PC-3 (cell line): ENCODE measurements at regions not wholly inside any gene's neighbourhood (a gene's known extent, or its start where the extent isn't known, plus 50 kb on each side); places are given as distances from the start of the nearest gene placed in this dataset.

Source experiments
- EZH2 ChIP-seq: fragments of 300-600 bp; sonication (generic); IDR thresholded peaks from one replicate; pipeline ENCODE4 v1.6.1; 2017; ENCODE audit warnings: antibody characterized with exemption, mild to moderate bottlenecking, low read length; ENCODE audit not compliant: unreplicated experiment
- EZH2phosphoT487 ChIP-seq: fragments of 300-600 bp; sonication (generic); IDR thresholded peaks from 2 replicates; pipeline ENCODE4 v1.6.1; 2018; ENCODE audit warnings: mild to moderate bottlenecking, antibody characterized with exemption, low read length, borderline replicate concordance
- TF ChIP-seq, protein P1 (sequence below): fragments of 300-600 bp; sonication (generic); conservative IDR thresholded peaks from 2 replicates; pipeline ENCODE4 v1.5.1; 2017; ENCODE audit warnings: antibody characterized with exemption, low read depth, mild to moderate bottlenecking, low read length

DNA sequence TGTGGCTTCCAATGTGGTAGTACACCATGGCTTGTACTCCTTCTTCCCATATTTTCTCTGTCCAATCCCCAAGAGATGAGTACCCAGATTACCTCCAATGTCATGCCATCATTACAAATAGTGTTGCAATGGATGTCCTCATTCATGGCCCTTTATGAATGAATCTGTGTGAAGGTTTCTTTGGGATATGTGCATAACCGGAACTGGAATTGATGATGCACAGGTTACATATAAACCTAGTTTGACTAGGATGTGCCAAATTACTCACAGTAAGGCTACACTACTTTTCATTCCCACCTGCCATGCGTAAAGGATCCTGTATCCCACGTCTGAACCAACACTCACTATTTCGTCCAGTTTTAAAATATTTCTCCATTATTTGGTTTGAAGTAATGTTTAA lies 173.9 kb upstream of the CXCR4 start:
- TF ChIP-seq, protein P1, sequence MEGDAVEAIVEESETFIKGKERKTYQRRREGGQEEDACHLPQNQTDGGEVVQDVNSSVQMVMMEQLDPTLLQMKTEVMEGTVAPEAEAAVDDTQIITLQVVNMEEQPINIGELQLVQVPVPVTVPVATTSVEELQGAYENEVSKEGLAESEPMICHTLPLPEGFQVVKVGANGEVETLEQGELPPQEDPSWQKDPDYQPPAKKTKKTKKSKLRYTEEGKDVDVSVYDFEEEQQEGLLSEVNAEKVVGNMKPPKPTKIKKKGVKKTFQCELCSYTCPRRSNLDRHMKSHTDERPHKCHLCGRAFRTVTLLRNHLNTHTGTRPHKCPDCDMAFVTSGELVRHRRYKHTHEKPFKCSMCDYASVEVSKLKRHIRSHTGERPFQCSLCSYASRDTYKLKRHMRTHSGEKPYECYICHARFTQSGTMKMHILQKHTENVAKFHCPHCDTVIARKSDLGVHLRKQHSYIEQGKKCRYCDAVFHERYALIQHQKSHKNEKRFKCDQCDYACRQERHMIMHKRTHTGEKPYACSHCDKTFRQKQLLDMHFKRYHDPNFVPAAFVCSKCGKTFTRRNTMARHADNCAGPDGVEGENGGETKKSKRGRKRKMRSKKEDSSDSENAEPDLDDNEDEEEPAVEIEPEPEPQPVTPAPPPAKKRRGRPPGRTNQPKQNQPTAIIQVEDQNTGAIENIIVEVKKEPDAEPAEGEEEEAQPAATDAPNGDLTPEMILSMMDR: no peak
- TF ChIP-seq EZH2 (no peak), EZH2phosphoT487 (no peak)
